ENCODE measurements at regions not wholly inside any gene's neighbourhood (a gene's known extent, or its start where the extent isn't known, plus 50 kb on each side); places are given as distances from the start of the nearest gene placed in this dataset.

DNA sequence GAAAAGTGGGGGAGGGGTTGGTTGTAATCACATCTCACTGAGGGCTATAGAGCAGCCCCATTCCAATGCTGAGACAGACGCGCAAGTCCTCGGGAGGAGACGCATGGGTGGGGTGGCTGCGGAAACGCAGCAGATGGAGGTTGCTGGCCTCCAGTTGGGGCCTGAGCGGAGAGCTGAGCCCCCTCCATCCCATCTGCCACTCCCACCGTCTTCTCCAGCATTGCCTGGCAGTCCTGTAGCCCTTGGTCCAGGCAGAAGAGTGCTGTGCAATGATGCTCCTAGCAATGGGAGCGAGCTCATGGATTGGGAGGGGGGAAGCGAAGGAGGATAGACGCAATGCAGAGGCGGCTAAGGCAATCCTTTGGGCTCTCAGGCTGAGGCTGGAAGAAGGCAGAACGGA lies 79.4 kb upstream of the GLRA1 start:
- H3K4me1 ChIP-seq (ENCODE audit: low read depth): no peaks in the 10 kb centered on the region
- no peak for DNase-seq
- intact Hi-C loops (cut with DNase I, micrococcal nuclease): no loop called here
- no peak for ATAC-seq
- TF ChIP-seq, protein P1, sequence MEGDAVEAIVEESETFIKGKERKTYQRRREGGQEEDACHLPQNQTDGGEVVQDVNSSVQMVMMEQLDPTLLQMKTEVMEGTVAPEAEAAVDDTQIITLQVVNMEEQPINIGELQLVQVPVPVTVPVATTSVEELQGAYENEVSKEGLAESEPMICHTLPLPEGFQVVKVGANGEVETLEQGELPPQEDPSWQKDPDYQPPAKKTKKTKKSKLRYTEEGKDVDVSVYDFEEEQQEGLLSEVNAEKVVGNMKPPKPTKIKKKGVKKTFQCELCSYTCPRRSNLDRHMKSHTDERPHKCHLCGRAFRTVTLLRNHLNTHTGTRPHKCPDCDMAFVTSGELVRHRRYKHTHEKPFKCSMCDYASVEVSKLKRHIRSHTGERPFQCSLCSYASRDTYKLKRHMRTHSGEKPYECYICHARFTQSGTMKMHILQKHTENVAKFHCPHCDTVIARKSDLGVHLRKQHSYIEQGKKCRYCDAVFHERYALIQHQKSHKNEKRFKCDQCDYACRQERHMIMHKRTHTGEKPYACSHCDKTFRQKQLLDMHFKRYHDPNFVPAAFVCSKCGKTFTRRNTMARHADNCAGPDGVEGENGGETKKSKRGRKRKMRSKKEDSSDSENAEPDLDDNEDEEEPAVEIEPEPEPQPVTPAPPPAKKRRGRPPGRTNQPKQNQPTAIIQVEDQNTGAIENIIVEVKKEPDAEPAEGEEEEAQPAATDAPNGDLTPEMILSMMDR (IDR thresholded peaks at IDR 0.05): no peak
- H3K4me3 ChIP-seq: no peak overlapping the region
- no peaks in the 10 kb centered on the region for H3K36me3 ChIP-seq (ENCODE audit: low read depth)
- H3K9me3 ChIP-seq: no peaks in the 10 kb centered on the region
